Hepatocyte (in vitro differentiated cells): ENCODE measurements at regions not wholly inside any gene's neighbourhood (a gene's known extent, or its start where the extent isn't known, plus 50 kb on each side); places are given as distances from the start of the nearest gene placed in this dataset.

Experiments
- DNase-seq: peaks from one replicate; pipeline ENCODE4 v3.0.0-alpha.2; 2016; ENCODE audit warnings: low spot score
- H2AFZ ChIP-seq: fragments of 200-600 bp; sonication (generic); 2 replicates; pipeline ENCODE4 v1.6.0; 2016; ENCODE audit warnings: antibody characterized with exemption, mild to moderate bottlenecking
- H3K27ac ChIP-seq: fragments of 200-600 bp; sonication (generic); 2 replicates; pipeline ENCODE4 v1.5.1; 2016; ENCODE audit warnings: mild to moderate bottlenecking
- H3K27me3 ChIP-seq: fragments of 200-600 bp; sonication (generic); 2 replicates; pipeline ENCODE4 v1.6.1; 2016
- H3K36me3 ChIP-seq: fragments of 200-600 bp; sonication (generic); replicated peaks from 2 replicates; pipeline ENCODE4 v1.5.1; 2016; ENCODE audit warnings: low read depth; ENCODE audit not compliant: insufficient read depth
- H3K4me1 ChIP-seq: fragments of 200-600 bp; sonication (generic); 2 replicates; pipeline ENCODE4 v1.5.1; 2016; ENCODE audit warnings: mild to moderate bottlenecking, moderate library complexity; ENCODE audit not compliant: insufficient read depth
- H3K4me2 ChIP-seq: fragments of 200-600 bp; sonication (generic); 2 replicates; pipeline ENCODE4 v1.6.0; 2016
- H3K4me3 ChIP-seq: fragments of 200-600 bp; sonication (generic); 2 replicates; pipeline ENCODE4 v1.5.1; 2016; ENCODE audit warnings: mild to moderate bottlenecking
- H3K79me2 ChIP-seq: fragments of 200-600 bp; sonication (generic); 2 replicates; pipeline ENCODE4 v1.6.0; 2017; ENCODE audit warnings: mild to moderate bottlenecking
- H3K9me2 ChIP-seq: fragments of 200-600 bp; sonication (generic); replicated peaks from 2 replicates; pipeline ENCODE4 v1.6.0; 2017; ENCODE audit warnings: mild to moderate bottlenecking; ENCODE audit not compliant: insufficient read depth
- H3K9me3 ChIP-seq: fragments of 200-600 bp; sonication (generic); 2 replicates; pipeline ENCODE4 v1.5.1; 2016; ENCODE audit warnings: low read depth, mild to moderate bottlenecking
- H4K20me1 ChIP-seq: fragments of 200-600 bp; sonication (generic); 2 replicates; pipeline ENCODE4 v1.6.0; 2016; ENCODE audit warnings: mild to moderate bottlenecking; ENCODE audit not compliant: insufficient read depth, poor library complexity, severe bottlenecking
- CTCF ChIP-seq: fragments of 200-600 bp; sonication (generic); IDR thresholded peaks from 2 replicates; pipeline ENCODE4 v1.5.1; 2016; ENCODE audit warnings: antibody characterized with exemption, mild to moderate bottlenecking; ENCODE audit not compliant: poor library complexity
- EZH2 ChIP-seq: fragments of 200-600 bp; sonication (generic); IDR thresholded peaks from 2 replicates; pipeline ENCODE4 v1.6.1; 2016; ENCODE audit warnings: antibody characterized with exemption, mild to moderate bottlenecking, borderline replicate concordance
- EZH2phosphoT487 ChIP-seq: fragments of 200-600 bp; sonication (generic); IDR thresholded peaks from one replicate; pipeline ENCODE4 v1.6.1; 2018; ENCODE audit warnings: antibody characterized with exemption, mild to moderate bottlenecking, low read depth, moderate library complexity; ENCODE audit not compliant: unreplicated experiment, severe bottlenecking
- WGBS: methylation state at CpG from one replicate; pipeline ENCODE4 v1.1.6; 2016; ENCODE audit warnings: low lambda C conversion rate; ENCODE audit errors: missing lambda C conversion rate; 5-methylcytosine and 5-hydroxymethylcytosine counted together

GRCh38 chr3:157981819-157982218 lies 124.4 kb downstream of the SHOX2 start:
- no peaks in the 10 kb centered on the region for H3K27me3 ChIP-seq
- no peak overlapping the region for H3K27ac ChIP-seq
- no peak for DNase-seq
- H2AFZ ChIP-seq = no peak overlapping the region
- no peaks in the 10 kb centered on the region for H3K9me2 ChIP-seq
- H3K4me3 ChIP-seq = no peak overlapping the region
- H3K9me3 ChIP-seq = no peaks in the 10 kb centered on the region
- H3K79me2 ChIP-seq = no peaks in the 10 kb centered on the region
- H3K36me3 ChIP-seq = no peaks in the 10 kb centered on the region
- H3K4me2 ChIP-seq = no peak overlapping the region
- no peaks in the 10 kb centered on the region for H3K4me1 ChIP-seq
- TF ChIP-seq EZH2phosphoT487 (no peak), CTCF (no peak), EZH2 (no peak)
- no peaks in the 10 kb centered on the region for H4K20me1 ChIP-seq
- 64% methylated on average over 3 of the region's 3 CpGs for WGBS

GRCh38 chr3:157979022-157979421 lies 127.2 kb downstream of the SHOX2 start:
- Histone ChIP-seq H3K36me3 (no peaks in the 10 kb centered on the region), H3K9me3 (no peaks in the 10 kb centered on the region), H4K20me1 (no peaks in the 10 kb centered on the region), H3K79me2 (no peaks in the 10 kb centered on the region), H3K4me2 (no peak overlapping the region), H3K9me2 (no peaks in the 10 kb centered on the region), H2AFZ (no peak overlapping the region), H3K27me3 (no peaks in the 10 kb centered on the region), H3K4me1 (no peaks in the 10 kb centered on the region), H3K4me3 (no peak overlapping the region), H3K27ac (no peak overlapping the region)
- no peak for TF ChIP-seq EZH2phosphoT487
- 97% methylated on average over 1 of the region's 1 CpG for WGBS
- no peak for DNase-seq

- no peaks in the 10 kb centered on the region for H3K79me2 ChIP-seq
- H3K36me3 ChIP-seq = no peaks in the 10 kb centered on the region
- no peak overlapping the region for H3K27ac ChIP-seq
- H3K4me3 ChIP-seq = no peak overlapping the region
- no peaks in the 10 kb centered on the region for H3K9me2 ChIP-seq
- no peak for DNase-seq
- no peaks in the 10 kb centered on the region for H3K27me3 ChIP-seq
- H3K4me1 ChIP-seq = no peaks in the 10 kb centered on the region
- no peak overlapping the region for H2AFZ ChIP-seq
- no peak overlapping the region for H3K4me2 ChIP-seq
- TF ChIP-seq CTCF (no peak), EZH2 (no peak), EZH2phosphoT487 (no peak)
- H3K9me3 ChIP-seq = no peaks in the 10 kb centered on the region
- H4K20me1 ChIP-seq = no peaks in the 10 kb centered on the region
- WGBS = 64% methylated on average over 2 of the region's 2 CpGs
Measured at GRCh38 chr3:157961665-157962064, 144.6 kb downstream of the SHOX2 start.

GRCh38 chr3:157958457-157958856 lies 147.8 kb downstream of the SHOX2 start:
- H3K36me3 ChIP-seq = no peaks in the 10 kb centered on the region
- 38% methylated on average over 10 of the region's 10 CpGs for WGBS
- no peaks in the 10 kb centered on the region for H3K27me3 ChIP-seq
- H3K4me3 ChIP-seq = no peak overlapping the region
- no peak overlapping the region for H2AFZ ChIP-seq
- no peak for DNase-seq
- TF ChIP-seq CTCF (no peak), EZH2 (no peak), EZH2phosphoT487 (no peak)
- H3K27ac ChIP-seq = no peak overlapping the region
- no peak overlapping the region for H3K4me2 ChIP-seq
- H3K9me3 ChIP-seq = no peaks in the 10 kb centered on the region
- no peaks in the 10 kb centered on the region for H3K79me2 ChIP-seq
- H3K4me1 ChIP-seq = no peaks in the 10 kb centered on the region
- no peaks in the 10 kb centered on the region for H3K9me2 ChIP-seq
- no peaks in the 10 kb centered on the region for H4K20me1 ChIP-seq
